SK-N-SH (cell line): ENCODE measurements at regions not wholly inside any gene's neighbourhood (a gene's known extent, or its start where the extent isn't known, plus 50 kb on each side); places are given as distances from the start of the nearest gene placed in this dataset.

Source experiments
- CTCF ChIA-PET: fragments of 300-600, 350-600 bp; formaldehyde crosslinking; extraction: SDS; loops from one replicate; lab custom pipeline; 2021; lab: Yijun Ruan, JAX
- POLR2A ChIA-PET: fragments of 350-600 bp; sonication (Branson Sonifier 250); formaldehyde crosslinking; extraction: SDS; loops from one replicate; lab custom pipeline; 2020; ENCODE audit warnings: antibody characterized with exemption, inconsistent platforms; lab: Yijun Ruan, JAX
- DNase-seq: peaks from one replicate; pipeline ENCODE4 v3.0.0; 2012
- H2AFZ ChIP-seq: fragments of 200-600 bp; sonication (generic); 2 replicates; pipeline ENCODE4 v1.8.1; 2016; ENCODE audit warnings: antibody characterized with exemption, mild to moderate bottlenecking, low read depth
- H3F3A ChIP-seq: fragments of 200-600 bp; sonication (generic); replicated peaks from 2 replicates; pipeline ENCODE3; 2016; ENCODE audit warnings: antibody characterized with exemption, mild to moderate bottlenecking; ENCODE audit not compliant: insufficient read depth
- H3K27ac ChIP-seq, 2 experiments: fragments of 200-500 bp in 1 of 2; fragments of 200-600 bp in 1 of 2; sonication (Bioruptor generic) in 1 of 2; sonication (generic), shearing (Covaris generic) in 1 of 2; 2 replicates each; pipeline versions ENCODE4 v1.5.1 to v1.6.1; 2014 to 2016; ENCODE audit warnings: low read depth in 2 of 2, inconsistent platforms in 1 of 2, low read length in 1 of 2, mild to moderate bottlenecking in 1 of 2, mixed read lengths in 1 of 2
- H3K27me3 ChIP-seq: fragments of 200-600 bp; sonication (generic), shearing (Covaris generic); 2 replicates; pipeline ENCODE4 v1.6.1; 2016; ENCODE audit warnings: mixed run types; ENCODE audit not compliant: insufficient read depth
- H3K36me3 ChIP-seq, 2 experiments: fragments of 200-500 bp in 1 of 2; fragments of 200-600 bp in 1 of 2; sonication (Bioruptor generic) in 1 of 2; sonication (generic) in 1 of 2; replicated peaks in 1 of 2; 2 replicates each; pipeline versions ENCODE3 to v1.5.1; 2014 to 2016; ENCODE audit warnings: low read length in 1 of 2, mild to moderate bottlenecking in 1 of 2; ENCODE audit not compliant: insufficient read depth in 2 of 2, control insufficient read depth in 1 of 2
- H3K4me1 ChIP-seq, 2 experiments: fragments of 200-500 bp in 1 of 2; fragments of 200-600 bp in 1 of 2; sonication (Bioruptor generic) in 1 of 2; sonication (generic), shearing (Covaris generic) in 1 of 2; 2 replicates each; pipeline versions ENCODE4 v1.5.1 to v1.6.1; 2014 to 2016; ENCODE audit warnings: low read depth in 1 of 2, low read length in 1 of 2, mixed run types in 1 of 2; ENCODE audit not compliant: insufficient read depth in 2 of 2, control insufficient read depth in 1 of 2
- H3K4me2 ChIP-seq: fragments of 200-600 bp; sonication (generic), shearing (Covaris generic); 2 replicates; pipeline ENCODE4 v1.6.1; 2017; ENCODE audit warnings: mixed run types
- H3K4me3 ChIP-seq, 2 experiments: fragments of 200-500 bp in 1 of 2; fragments of 200-600 bp in 1 of 2; sonication (Bioruptor generic) in 1 of 2; sonication (generic), shearing (Covaris generic) in 1 of 2; 2 replicates each; pipeline versions ENCODE4 v1.5.1 to v1.8.1; 2014 to 2016; ENCODE audit warnings: low read depth in 2 of 2, inconsistent platforms in 1 of 2, low read length in 1 of 2, mild to moderate bottlenecking in 1 of 2, mixed read lengths in 1 of 2, moderate library complexity in 1 of 2
- H3K79me2 ChIP-seq: fragments of 200-600 bp; sonication (generic); 2 replicates; pipeline ENCODE4 v1.8.1; 2017; ENCODE audit warnings: mild to moderate bottlenecking; ENCODE audit not compliant: insufficient read depth
- H3K9ac ChIP-seq: fragments of 200-600 bp; sonication (generic); 2 replicates; pipeline ENCODE4 v1.6.1; 2017; ENCODE audit warnings: mixed run types
- H3K9me2 ChIP-seq: fragments of 200-600 bp; sonication (generic); 2 replicates; pipeline ENCODE4 v1.6.1; 2017; ENCODE audit warnings: mixed run types
- H3K9me3 ChIP-seq: fragments of 200-600 bp; sonication (generic); 2 replicates; pipeline ENCODE4 v1.6.1; 2017; ENCODE audit warnings: mixed run types, mild to moderate bottlenecking, moderate library complexity
- H4K20me1 ChIP-seq: fragments of 200-600 bp; sonication (generic); 2 replicates; pipeline ENCODE4 v1.6.1; 2017; ENCODE audit warnings: mild to moderate bottlenecking, mixed run types; ENCODE audit not compliant: insufficient read depth
- CHD2 ChIP-seq: fragments of 150-350 bp; IDR thresholded peaks from 2 replicates; pipeline ENCODE4 v1.6.1; 2018; ENCODE audit warnings: low read length; ENCODE audit not compliant: partially characterized antibody
- ELF1 ChIP-seq: IDR thresholded peaks from 2 replicates; pipeline ENCODE4 v1.4.0; 2012
- FOXM1 ChIP-seq: IDR thresholded peaks from 2 replicates; pipeline ENCODE4 v1.4.0; 2012; ENCODE audit warnings: low read depth, mild to moderate bottlenecking
- GABPA ChIP-seq: IDR thresholded peaks from 2 replicates; pipeline ENCODE4 v1.4.0; 2012; ENCODE audit warnings: low read depth, mild to moderate bottlenecking
- GATA2 ChIP-seq: sonication (generic); formaldehyde crosslinking; IDR thresholded peaks from 2 replicates; pipeline ENCODE4 v1.5.0; 2020; ENCODE audit warnings: mild to moderate bottlenecking, missing genetic modification reagents
- MEF2A ChIP-seq: IDR thresholded peaks from 2 replicates; pipeline ENCODE4 v1.4.0; 2012; ENCODE audit warnings: low read depth, borderline replicate concordance
- NFIC ChIP-seq: IDR thresholded peaks from 2 replicates; pipeline ENCODE4 v1.4.0; 2012; ENCODE audit warnings: borderline replicate concordance
- PBX3 ChIP-seq: IDR thresholded peaks from 2 replicates; pipeline ENCODE4; 2012
- POLR2AphosphoS5 ChIP-seq: IDR thresholded peaks from 2 replicates; pipeline ENCODE4 v1.6.1; 2012; ENCODE audit warnings: low read depth, low read length
- RFX5 ChIP-seq: IDR thresholded peaks from 2 replicates; pipeline ENCODE4 v1.6.1; 2012; ENCODE audit warnings: mild to moderate bottlenecking, improper control_type of control experiment, low read length
- RXRA ChIP-seq: IDR thresholded peaks from 2 replicates; pipeline ENCODE4 v1.4.0; 2012; ENCODE audit warnings: low read depth, mild to moderate bottlenecking, borderline replicate concordance
- SMC3 ChIP-seq: IDR thresholded peaks from 2 replicates; pipeline ENCODE4 v1.6.1; 2012; ENCODE audit warnings: low read depth, low read length, improper control_type of control experiment
- TAF1 ChIP-seq: IDR thresholded peaks from 2 replicates; pipeline ENCODE4 v1.6.1; 2012; ENCODE audit warnings: low read depth, mild to moderate bottlenecking, low read length, moderate library complexity, borderline replicate concordance
- TCF12 ChIP-seq: IDR thresholded peaks from 2 replicates; pipeline ENCODE4 v1.4.0; 2012
- WGBS: methylation state at CpG from one replicate; pipeline ENCODE4 v1.1.6; 2017; ENCODE audit warnings: low lambda C conversion rate; 5-methylcytosine and 5-hydroxymethylcytosine counted together
- TF ChIP-seq, protein P1 (sequence below): fragments of 150-350 bp; IDR thresholded peaks from 2 replicates; pipeline ENCODE4 v1.6.1; 2016; ENCODE audit warnings: mild to moderate bottlenecking, low read depth, low read length
- TF ChIP-seq, protein P2 (sequence below): fragments of 200-600 bp; sonication (generic); IDR thresholded peaks from 2 replicates; pipeline ENCODE4 v1.6.1; 2017; ENCODE audit warnings: antibody characterized with exemption, mild to moderate bottlenecking, moderate library complexity
- TF ChIP-seq, protein P3 (sequence below): IDR thresholded peaks from 2 replicates; pipeline ENCODE4 v1.4.0; 2012; ENCODE audit warnings: low read depth
- TF ChIP-seq, protein P4 (sequence below): IDR thresholded peaks from 2 replicates; pipeline ENCODE4 v1.6.1; 2012; ENCODE audit warnings: mild to moderate bottlenecking, low read depth, low read length, moderate library complexity

DNA sequence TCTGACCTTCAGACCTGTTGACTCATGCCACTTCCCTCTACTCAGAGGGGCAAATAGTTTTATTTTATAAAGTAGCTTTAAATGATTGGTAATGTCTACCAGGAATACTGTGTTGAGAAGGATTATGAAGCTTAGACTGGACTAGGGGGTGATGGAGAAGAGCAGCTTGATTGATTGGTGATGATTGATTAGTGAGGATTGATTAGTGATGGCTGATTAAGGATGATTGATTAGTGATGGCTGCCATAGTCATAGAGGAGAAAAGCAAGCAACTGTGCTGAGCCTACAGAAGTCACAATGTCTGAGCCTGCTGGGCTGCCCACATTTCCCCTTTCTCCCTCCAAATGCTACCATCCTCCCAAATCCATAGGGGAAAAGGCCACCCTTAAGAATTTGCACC is 206.8 kb upstream of the SALL1 start:
- POLR2A ChIA-PET: no interaction called here
- no peak overlapping the region for H3K4me2 ChIP-seq
- H3K9ac ChIP-seq: no peak overlapping the region
- H3K9me3 ChIP-seq: no peaks in the 10 kb centered on the region
- CTCF ChIA-PET: no interaction called here
- H4K20me1 ChIP-seq: no peaks in the 10 kb centered on the region
- H3K4me3 ChIP-seq: no peak overlapping the region
- H3K79me2 ChIP-seq: no peaks in the 10 kb centered on the region
- no peak for DNase-seq
- H3K4me1 ChIP-seq: peaks cover 0 to 10% of the 10 kb centered on the region in 2 experiments; a peak in 1 of 4 replicates
- no peaks in the 10 kb centered on the region for H3K9me2 ChIP-seq
- H3K27me3 ChIP-seq: no peaks in the 10 kb centered on the region
- no peaks in the 10 kb centered on the region for H3F3A ChIP-seq
- H3K36me3 ChIP-seq: no peaks in the 10 kb centered on the region
- TF ChIP-seq POLR2AphosphoS5 (no peak), SMC3 (no peak), FOXM1 (no peak), TAF1 (no peak), PBX3 (no peak), GABPA (no peak), TCF12 (no peak), NFIC (no peak), ELF1 (no peak)
- TF ChIP-seq, protein P1, sequence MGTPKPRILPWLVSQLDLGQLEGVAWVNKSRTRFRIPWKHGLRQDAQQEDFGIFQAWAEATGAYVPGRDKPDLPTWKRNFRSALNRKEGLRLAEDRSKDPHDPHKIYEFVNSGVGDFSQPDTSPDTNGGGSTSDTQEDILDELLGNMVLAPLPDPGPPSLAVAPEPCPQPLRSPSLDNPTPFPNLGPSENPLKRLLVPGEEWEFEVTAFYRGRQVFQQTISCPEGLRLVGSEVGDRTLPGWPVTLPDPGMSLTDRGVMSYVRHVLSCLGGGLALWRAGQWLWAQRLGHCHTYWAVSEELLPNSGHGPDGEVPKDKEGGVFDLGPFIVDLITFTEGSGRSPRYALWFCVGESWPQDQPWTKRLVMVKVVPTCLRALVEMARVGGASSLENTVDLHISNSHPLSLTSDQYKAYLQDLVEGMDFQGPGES: no peak
- TF ChIP-seq, protein P2, sequence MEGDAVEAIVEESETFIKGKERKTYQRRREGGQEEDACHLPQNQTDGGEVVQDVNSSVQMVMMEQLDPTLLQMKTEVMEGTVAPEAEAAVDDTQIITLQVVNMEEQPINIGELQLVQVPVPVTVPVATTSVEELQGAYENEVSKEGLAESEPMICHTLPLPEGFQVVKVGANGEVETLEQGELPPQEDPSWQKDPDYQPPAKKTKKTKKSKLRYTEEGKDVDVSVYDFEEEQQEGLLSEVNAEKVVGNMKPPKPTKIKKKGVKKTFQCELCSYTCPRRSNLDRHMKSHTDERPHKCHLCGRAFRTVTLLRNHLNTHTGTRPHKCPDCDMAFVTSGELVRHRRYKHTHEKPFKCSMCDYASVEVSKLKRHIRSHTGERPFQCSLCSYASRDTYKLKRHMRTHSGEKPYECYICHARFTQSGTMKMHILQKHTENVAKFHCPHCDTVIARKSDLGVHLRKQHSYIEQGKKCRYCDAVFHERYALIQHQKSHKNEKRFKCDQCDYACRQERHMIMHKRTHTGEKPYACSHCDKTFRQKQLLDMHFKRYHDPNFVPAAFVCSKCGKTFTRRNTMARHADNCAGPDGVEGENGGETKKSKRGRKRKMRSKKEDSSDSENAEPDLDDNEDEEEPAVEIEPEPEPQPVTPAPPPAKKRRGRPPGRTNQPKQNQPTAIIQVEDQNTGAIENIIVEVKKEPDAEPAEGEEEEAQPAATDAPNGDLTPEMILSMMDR: no peak
- TF ChIP-seq, protein P3, sequence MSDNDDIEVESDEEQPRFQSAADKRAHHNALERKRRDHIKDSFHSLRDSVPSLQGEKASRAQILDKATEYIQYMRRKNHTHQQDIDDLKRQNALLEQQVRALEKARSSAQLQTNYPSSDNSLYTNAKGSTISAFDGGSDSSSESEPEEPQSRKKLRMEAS: no peak
- no peak overlapping the region for H3K27ac ChIP-seq
- no peak overlapping the region for H2AFZ ChIP-seq

DNA sequence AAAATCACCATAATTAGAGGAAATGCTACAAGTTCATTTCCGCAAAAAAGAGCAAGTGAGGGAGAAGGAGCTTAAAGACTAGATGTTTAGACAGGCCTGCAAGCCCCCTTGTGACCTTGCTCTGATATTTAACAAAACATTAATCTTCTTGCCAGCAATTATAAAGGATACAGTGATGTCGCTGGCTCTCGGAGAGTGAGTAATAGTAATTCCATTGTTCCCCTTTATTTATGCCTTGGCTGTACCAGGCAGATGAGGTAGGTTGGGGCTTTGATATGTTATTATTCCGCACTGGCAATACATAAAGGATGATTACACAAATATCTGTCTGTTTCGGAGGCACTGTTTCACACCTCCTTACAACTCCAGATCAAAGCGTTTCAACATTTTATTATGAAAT is 204.8 kb upstream of the SALL1 start:
- Histone ChIP-seq H3K9me2 (no peaks in the 10 kb centered on the region), H3K4me3 (no peak overlapping the region), H4K20me1 (no peaks in the 10 kb centered on the region), H3K27me3 (no peaks in the 10 kb centered on the region), H3F3A (no peaks in the 10 kb centered on the region), H3K9me3 (no peaks in the 10 kb centered on the region), H3K79me2 (no peaks in the 10 kb centered on the region), H3K9ac (no peak overlapping the region), H3K4me1 (peaks cover 0 to 10% of the 10 kb centered on the region in 2 experiments; a peak in 1 of 4 replicates), H3K4me2 (no peak overlapping the region), H2AFZ (no peak overlapping the region), H3K27ac (no peak overlapping the region), H3K36me3 (no peaks in the 10 kb centered on the region)
- CTCF ChIA-PET: no interaction called here
- 63% methylated on average over 6 of the region's 6 CpGs for WGBS
- POLR2A ChIA-PET: no interaction called here
- no peak for DNase-seq
- TF ChIP-seq, protein P2: no peak
- TF ChIP-seq RFX5 (no peak), CHD2 (no peak), GATA2 (CRISPR knock-in tag) (no peak), RXRA (no peak), MEF2A (no peak)
- TF ChIP-seq, protein P4, sequence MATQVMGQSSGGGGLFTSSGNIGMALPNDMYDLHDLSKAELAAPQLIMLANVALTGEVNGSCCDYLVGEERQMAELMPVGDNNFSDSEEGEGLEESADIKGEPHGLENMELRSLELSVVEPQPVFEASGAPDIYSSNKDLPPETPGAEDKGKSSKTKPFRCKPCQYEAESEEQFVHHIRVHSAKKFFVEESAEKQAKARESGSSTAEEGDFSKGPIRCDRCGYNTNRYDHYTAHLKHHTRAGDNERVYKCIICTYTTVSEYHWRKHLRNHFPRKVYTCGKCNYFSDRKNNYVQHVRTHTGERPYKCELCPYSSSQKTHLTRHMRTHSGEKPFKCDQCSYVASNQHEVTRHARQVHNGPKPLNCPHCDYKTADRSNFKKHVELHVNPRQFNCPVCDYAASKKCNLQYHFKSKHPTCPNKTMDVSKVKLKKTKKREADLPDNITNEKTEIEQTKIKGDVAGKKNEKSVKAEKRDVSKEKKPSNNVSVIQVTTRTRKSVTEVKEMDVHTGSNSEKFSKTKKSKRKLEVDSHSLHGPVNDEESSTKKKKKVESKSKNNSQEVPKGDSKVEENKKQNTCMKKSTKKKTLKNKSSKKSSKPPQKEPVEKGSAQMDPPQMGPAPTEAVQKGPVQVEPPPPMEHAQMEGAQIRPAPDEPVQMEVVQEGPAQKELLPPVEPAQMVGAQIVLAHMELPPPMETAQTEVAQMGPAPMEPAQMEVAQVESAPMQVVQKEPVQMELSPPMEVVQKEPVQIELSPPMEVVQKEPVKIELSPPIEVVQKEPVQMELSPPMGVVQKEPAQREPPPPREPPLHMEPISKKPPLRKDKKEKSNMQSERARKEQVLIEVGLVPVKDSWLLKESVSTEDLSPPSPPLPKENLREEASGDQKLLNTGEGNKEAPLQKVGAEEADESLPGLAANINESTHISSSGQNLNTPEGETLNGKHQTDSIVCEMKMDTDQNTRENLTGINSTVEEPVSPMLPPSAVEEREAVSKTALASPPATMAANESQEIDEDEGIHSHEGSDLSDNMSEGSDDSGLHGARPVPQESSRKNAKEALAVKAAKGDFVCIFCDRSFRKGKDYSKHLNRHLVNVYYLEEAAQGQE: no peak
- TF ChIP-seq, protein P1: no peak
